ENCODE measurements at regions not wholly inside any gene's neighbourhood (a gene's known extent, or its start where the extent isn't known, plus 50 kb on each side); places are given as distances from the start of the nearest gene placed in this dataset.
"Not testable (repeated sequence)": the region's sequence is repeated elsewhere in the genome, so short reads cannot be mapped to it uniquely, and the experiment has no call there.

- TF ChIP-seq CTCF (IDR thresholded peaks at IDR 0.05), result no peak
- no peaks in the 10 kb centered on the region for H3K27me3 Mint-ChIP-seq (ENCODE audit: unreplicated experiment)
- no peaks in the 10 kb centered on the region for H3K36me3 Mint-ChIP-seq (ENCODE audit: unreplicated experiment)
- no peaks in the 10 kb centered on the region for H3K4me1 Mint-ChIP-seq (ENCODE audit: unreplicated experiment)
- no peak overlapping the region for H3K27ac Mint-ChIP-seq (ENCODE audit: unreplicated experiment)
- no peak overlapping the region for H3K4me3 Mint-ChIP-seq (ENCODE audit: unreplicated experiment)
- no peaks in the 10 kb centered on the region for H3K9me3 Mint-ChIP-seq (ENCODE audit: unreplicated experiment)
- DNase-seq (ENCODE audit: extremely low spot score, unreplicated experiment), result no peak
These were observed 385.4 kb upstream of the GYPC start for GRCh38 chr2:126270587-126270986.

GRCh38 chr2:126272401-126272800 lies 383.6 kb upstream of the GYPC start:
- no peaks in the 10 kb centered on the region for H3K4me1 Mint-ChIP-seq (ENCODE audit: unreplicated experiment)
- no peaks in the 10 kb centered on the region for H3K27me3 Mint-ChIP-seq (ENCODE audit: unreplicated experiment)
- no peak for DNase-seq (ENCODE audit: extremely low spot score, unreplicated experiment)
- TF ChIP-seq CTCF (IDR thresholded peaks at IDR 0.05), result no peak
- no peak overlapping the region for H3K27ac Mint-ChIP-seq (ENCODE audit: unreplicated experiment)
- no peak overlapping the region for H3K4me3 Mint-ChIP-seq (ENCODE audit: unreplicated experiment)
- no peaks in the 10 kb centered on the region for H3K36me3 Mint-ChIP-seq (ENCODE audit: unreplicated experiment)
- H3K9me3 Mint-ChIP-seq (ENCODE audit: unreplicated experiment), result no peaks in the 10 kb centered on the region

GRCh38 chr2:126275098-126275497 lies 380.9 kb upstream of the GYPC start:
- H3K9me3 Mint-ChIP-seq (ENCODE audit: unreplicated experiment), result no peaks in the 10 kb centered on the region
- no peaks in the 10 kb centered on the region for H3K4me1 Mint-ChIP-seq (ENCODE audit: unreplicated experiment)
- no peak for TF ChIP-seq CTCF (IDR thresholded peaks at IDR 0.05)
- H3K36me3 Mint-ChIP-seq (ENCODE audit: unreplicated experiment), result no peaks in the 10 kb centered on the region
- no peak overlapping the region for H3K4me3 Mint-ChIP-seq (ENCODE audit: unreplicated experiment)
- no peak for DNase-seq (ENCODE audit: extremely low spot score, unreplicated experiment)
- no peak overlapping the region for H3K27ac Mint-ChIP-seq (ENCODE audit: unreplicated experiment)
- H3K27me3 Mint-ChIP-seq (ENCODE audit: unreplicated experiment), result no peaks in the 10 kb centered on the region

- not testable (repeated sequence) for H3K27me3 Mint-ChIP-seq (ENCODE audit: unreplicated experiment); H3K27ac Mint-ChIP-seq (ENCODE audit: unreplicated experiment); H3K9me3 Mint-ChIP-seq (ENCODE audit: unreplicated experiment)
These were observed 379.7 kb upstream of the GYPC start for GRCh38 chr2:126276268-126276667.

GRCh38 chr2:126288362-126288761 lies 367.6 kb upstream of the GYPC start:
- Mint-ChIP-seq H3K4me3 (ENCODE audit: unreplicated experiment) (no peak overlapping the region), H3K9me3 (ENCODE audit: unreplicated experiment) (no peaks in the 10 kb centered on the region), H3K36me3 (ENCODE audit: unreplicated experiment) (no peaks in the 10 kb centered on the region), H3K4me1 (ENCODE audit: unreplicated experiment) (no peaks in the 10 kb centered on the region), H3K27me3 (ENCODE audit: unreplicated experiment) (no peaks in the 10 kb centered on the region), H3K27ac (ENCODE audit: unreplicated experiment) (no peak overlapping the region)
- no peak for TF ChIP-seq CTCF (IDR thresholded peaks at IDR 0.05)
- no peak for DNase-seq (ENCODE audit: extremely low spot score, unreplicated experiment)

More at GRCh38 chr2:126276268-126276667, 379.7 kb upstream of the GYPC start:
- H3K36me3 Mint-ChIP-seq (ENCODE audit: unreplicated experiment); H3K4me3 Mint-ChIP-seq (ENCODE audit: unreplicated experiment); DNase-seq (ENCODE audit: extremely low spot score, unreplicated experiment); H3K4me1 Mint-ChIP-seq (ENCODE audit: unreplicated experiment): not testable (repeated sequence)

- H3K4me3 Mint-ChIP-seq (ENCODE audit: unreplicated experiment); H3K27ac Mint-ChIP-seq (ENCODE audit: unreplicated experiment); H3K36me3 Mint-ChIP-seq (ENCODE audit: unreplicated experiment); H3K9me3 Mint-ChIP-seq (ENCODE audit: unreplicated experiment); H3K4me1 Mint-ChIP-seq (ENCODE audit: unreplicated experiment); DNase-seq (ENCODE audit: extremely low spot score, unreplicated experiment); H3K27me3 Mint-ChIP-seq (ENCODE audit: unreplicated experiment): not testable (repeated sequence)
These were observed 362.0 kb upstream of the GYPC start for GRCh38 chr2:126293962-126294361.

All from osteocyte (in vitro differentiated cells).